HCT116 (cell line): ENCODE measurements at regions not wholly inside any gene's neighbourhood (a gene's known extent, or its start where the extent isn't known, plus 50 kb on each side); places are given as distances from the start of the nearest gene placed in this dataset.
"Not testable (repeated sequence)": the region's sequence is repeated elsewhere in the genome, so short reads cannot be mapped to it uniquely, and the experiment has no call there.

Experiments
- ATAC-seq: fragments of 200-7000 bp; cut with Tn5 transposase; 2 replicates; pipeline ENCODE4 v1.9.1; 2020; ENCODE audit warnings: mild to moderate bottlenecking, moderate library complexity
- BruUV-seq: library from RNA; stranded (reverse); fragments of 400-500 nt; replicated peaks from 2 replicates; lab custom pipeline; 2021; lab: Mats Ljungman, UMichigan
- CTCF ChIA-PET: fragments of 300-600 bp; sonication (Branson Sonifier 250); formaldehyde crosslinking; loops from one replicate; lab custom pipeline; 2021; ENCODE audit warnings: antibody characterized with exemption; lab: Charles Lee
- POLR2A ChIA-PET: fragments of 300-600, 350-600 bp; sonication (Branson Sonifier 250); formaldehyde crosslinking; loops from one replicate; lab custom pipeline; 2021; ENCODE audit warnings: antibody characterized with exemption; lab: Charles Lee
- RAD21 ChIA-PET, 2 experiments: fragments of 300-600 bp; sonication (Branson Sonifier 250); formaldehyde crosslinking; loops; one replicate each; lab custom pipeline; 2023; ENCODE audit warnings: low total read pairs in 2 of 2; ENCODE audit not compliant: uncharacterized antibody in 2 of 2, unreplicated experiment in 2 of 2, low non-redundant PET in 1 of 2; lab: Charles Lee
- DNase-seq: peaks from one replicate; pipeline ENCODE4 v3.0.0-alpha.2; 2010; ENCODE audit warnings: low read depth, low spot score
- H2AFZ ChIP-seq: fragments of 200-600 bp; shearing (Covaris generic), sonication (generic); 2 replicates; pipeline ENCODE4 v1.6.1; 2017; ENCODE audit warnings: low read depth, mixed run types, mixed read lengths, antibody characterized with exemption, low read length; ENCODE audit not compliant: poor library complexity, severe bottlenecking
- H3K27ac ChIP-seq: 2 replicates; pipeline ENCODE4 v1.5.1; 2012; ENCODE audit warnings: low read depth, low read length
- H3K27me3 ChIP-seq: fragments of 200-600 bp; sonication (generic); 2 replicates; pipeline ENCODE4 v1.6.1; 2016; ENCODE audit warnings: mixed run types, low read length, mixed read lengths; ENCODE audit not compliant: insufficient read depth
- H3K36me3 ChIP-seq, 2 experiments: fragments of 200-500 bp in 1 of 2; fragments of 200-600 bp in 1 of 2; sonication (Bioruptor generic) in 1 of 2; sonication (generic) in 1 of 2; 2 replicates each; pipeline versions ENCODE4 v1.5.1 to v1.6.1; 2014 to 2016; ENCODE audit warnings: low read length in 2 of 2, inconsistent platforms in 1 of 2, mixed read lengths in 1 of 2, mixed run types in 1 of 2; ENCODE audit not compliant: insufficient read depth in 2 of 2, control insufficient read depth in 1 of 2
- H3K4me1 ChIP-seq, 2 experiments: fragments of 200-600 bp in 1 of 2; sonication (generic) in 1 of 2; 2 replicates each; pipeline versions ENCODE4 v1.5.1 to v1.6.1; 2012 to 2017; ENCODE audit warnings: low read length in 2 of 2, inconsistent platforms in 1 of 2, mild to moderate bottlenecking in 1 of 2, mixed read lengths in 1 of 2, mixed run types in 1 of 2, moderate library complexity in 1 of 2; ENCODE audit not compliant: insufficient read depth in 2 of 2, control insufficient read depth in 1 of 2
- H3K4me2 ChIP-seq: fragments of 200-600 bp; sonication (generic); 2 replicates; pipeline ENCODE4 v1.6.1; 2017; ENCODE audit warnings: mixed run types, low read length, mixed read lengths
- H3K4me3 ChIP-seq, 2 experiments: fragments of 200-600 bp in 1 of 2; sonication (generic) in 1 of 2; replicated peaks in 1 of 2; 2 replicates each; pipeline ENCODE4 v1.5.1; 2011 to 2016; ENCODE audit warnings: low read length in 2 of 2, control low read depth in 1 of 2, low read depth in 1 of 2, mild to moderate bottlenecking in 1 of 2, mixed read lengths in 1 of 2, mixed run types in 1 of 2
- H3K79me2 ChIP-seq: fragments of 200-600 bp; sonication (generic); 2 replicates; pipeline ENCODE4 v1.6.1; 2017; ENCODE audit warnings: mild to moderate bottlenecking, mixed run types, low read length, moderate library complexity, mixed read lengths; ENCODE audit not compliant: insufficient read depth
- H3K9ac ChIP-seq: fragments of 200-600 bp; sonication (generic); 2 replicates; pipeline ENCODE4 v1.6.1; 2016; ENCODE audit warnings: low read length, mixed read lengths
- H3K9me2 ChIP-seq: fragments of 200-600 bp; sonication (generic), shearing (Covaris generic); 2 replicates; pipeline ENCODE4 v1.6.1; 2017; ENCODE audit warnings: mixed run types, mild to moderate bottlenecking, moderate library complexity; ENCODE audit not compliant: insufficient read depth
- H3K9me3 ChIP-seq, 2 experiments: fragments of 200-500 bp in 1 of 2; fragments of 200-600 bp in 1 of 2; sonication (Bioruptor generic) in 1 of 2; sonication (generic) in 1 of 2; 2 replicates each; pipeline ENCODE4 v1.6.1; 2014 to 2017; ENCODE audit warnings: low read length in 2 of 2, mixed read lengths in 2 of 2, inconsistent platforms in 1 of 2, low read depth in 1 of 2, mild to moderate bottlenecking in 1 of 2, mixed run types in 1 of 2, moderate library complexity in 1 of 2; ENCODE audit not compliant: control insufficient read depth in 1 of 2, insufficient read depth in 1 of 2
- H4K20me1 ChIP-seq: fragments of 200-600 bp; sonication (generic), shearing (Covaris generic); 2 replicates; pipeline ENCODE4 v1.6.1; 2017; ENCODE audit warnings: mixed run types, mild to moderate bottlenecking, moderate library complexity; ENCODE audit not compliant: insufficient read depth
- intact Hi-C: fragments of 100-400 bp; cut with micrococcal nuclease; formaldehyde crosslinking; loops from 2 replicates; pipeline ENCODE4 v1.10.0; 2022

DNA sequence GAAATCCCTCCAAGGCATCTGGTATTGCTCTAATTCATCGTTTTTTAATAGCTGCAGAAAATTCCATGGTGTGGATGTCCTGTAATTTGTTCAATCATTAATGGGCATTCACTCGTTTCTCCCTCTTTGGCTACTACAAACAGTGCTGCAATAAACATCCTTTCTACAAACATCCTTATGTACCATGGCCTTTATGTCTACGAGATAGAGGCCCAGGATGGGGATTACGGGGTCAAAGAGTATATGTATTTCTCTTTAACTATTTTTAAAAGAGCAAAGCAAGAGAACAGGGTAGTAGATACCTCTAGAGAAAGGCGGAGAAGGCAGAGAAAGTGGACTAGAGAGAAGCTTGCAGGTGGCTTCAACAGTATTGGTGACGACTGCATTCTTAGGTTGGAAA lies 94.1 kb downstream of the RPS15A start:
- CTCF ChIA-PET, H3K4me2 ChIP-seq, ATAC-seq, H3K9me2 ChIP-seq, H3K79me2 ChIP-seq, H3K4me1 ChIP-seq, DNase-seq, H3K36me3 ChIP-seq, H4K20me1 ChIP-seq, BruUV-seq, H3K4me3 ChIP-seq, intact Hi-C loops, RAD21 ChIA-PET, H2AFZ ChIP-seq, H3K9ac ChIP-seq, H3K27me3 ChIP-seq, H3K27ac ChIP-seq, POLR2A ChIA-PET, H3K9me3 ChIP-seq: not testable (repeated sequence)

DNA sequence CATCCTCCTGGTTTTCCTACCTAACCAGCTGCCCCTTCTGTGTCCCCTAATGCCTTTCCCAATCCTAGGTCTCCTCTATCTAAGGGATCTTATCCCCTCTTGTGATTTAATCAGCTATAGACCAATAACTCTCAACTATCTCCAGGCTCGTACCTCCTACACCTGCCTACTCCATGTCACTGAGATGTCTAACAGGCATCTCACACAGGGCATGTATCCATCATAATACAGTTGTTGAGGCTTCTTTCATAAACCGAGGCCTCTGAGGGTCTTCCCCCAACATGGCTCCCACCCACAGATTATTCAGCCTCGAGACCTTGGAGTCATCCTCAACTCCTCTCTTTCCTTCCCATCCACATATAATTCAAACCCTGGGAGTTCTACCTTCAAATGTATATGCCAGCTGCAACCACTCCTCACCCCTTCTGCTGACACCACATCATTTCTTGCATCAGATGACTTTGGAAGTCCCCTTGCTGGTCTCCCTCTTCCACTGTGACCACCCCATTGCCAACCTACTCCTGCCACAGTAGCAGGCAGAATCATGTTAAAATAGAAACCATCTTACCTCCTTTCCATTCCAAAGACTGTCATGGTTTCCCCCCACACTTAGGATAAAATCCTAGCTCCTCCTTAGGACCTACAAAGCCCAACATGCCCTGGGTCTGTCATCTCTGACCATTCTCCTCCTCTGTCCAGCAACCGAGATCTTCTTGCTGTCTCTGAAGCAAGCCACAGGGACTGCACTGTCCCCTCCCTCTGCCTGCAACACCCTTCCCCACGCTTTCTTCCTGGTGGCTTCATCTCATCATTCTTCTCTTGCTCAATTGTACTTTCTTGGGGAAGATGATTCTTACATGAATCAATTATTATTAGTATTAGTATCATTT lies 103.8 kb downstream of the RPS15A start:
- H2AFZ ChIP-seq, H3K27me3 ChIP-seq, H3K27ac ChIP-seq, H3K36me3 ChIP-seq, ATAC-seq, H4K20me1 ChIP-seq, intact Hi-C loops, BruUV-seq, H3K9ac ChIP-seq, DNase-seq, CTCF ChIA-PET, H3K79me2 ChIP-seq, RAD21 ChIA-PET, H3K9me2 ChIP-seq, H3K4me3 ChIP-seq, POLR2A ChIA-PET, H3K4me1 ChIP-seq, H3K4me2 ChIP-seq, H3K9me3 ChIP-seq: not testable (repeated sequence)

DNA sequence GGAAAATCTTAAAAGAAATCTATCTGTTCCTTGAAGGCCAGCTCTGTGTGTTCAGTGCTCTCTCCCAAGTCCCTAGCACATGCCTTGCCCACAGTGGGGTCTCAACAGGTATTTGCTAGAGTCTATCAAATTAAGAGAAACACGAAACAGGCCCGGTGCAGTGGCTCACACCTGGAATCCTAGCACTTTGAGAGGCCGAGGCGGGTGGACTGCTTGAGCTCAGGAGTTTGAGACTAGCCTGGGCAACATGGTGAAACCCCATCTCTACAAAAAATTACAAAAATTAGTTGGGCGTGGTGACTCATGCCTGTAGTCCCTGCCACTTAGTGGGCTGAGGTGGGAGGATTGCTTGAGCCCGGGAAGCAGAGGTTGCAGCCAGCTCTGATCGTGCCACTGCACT lies 83.9 kb upstream of the NOMO2 start:
- intact Hi-C loops, CTCF ChIA-PET, POLR2A ChIA-PET: not testable (repeated sequence)

DNA sequence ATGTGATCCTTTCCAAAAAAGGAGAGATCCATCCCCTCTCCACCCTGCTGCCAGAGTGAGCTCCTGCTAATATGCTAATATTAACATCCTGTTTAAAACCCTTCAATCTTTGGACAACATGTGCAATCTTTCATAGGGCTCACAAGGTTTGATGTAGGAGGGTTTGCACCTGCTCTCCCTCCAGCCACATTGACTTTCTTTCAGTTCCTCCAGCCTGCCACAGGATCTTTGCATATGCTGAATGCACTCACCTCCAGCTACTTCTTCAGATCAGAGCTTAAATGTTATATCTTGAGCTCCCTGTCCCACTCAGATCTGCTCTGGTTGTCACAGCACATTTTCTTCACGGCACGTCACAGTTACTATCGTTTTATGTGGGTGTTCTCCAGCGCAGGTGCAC lies 75.0 kb upstream of the NOMO2 start:
- RAD21 ChIA-PET, H3K4me3 ChIP-seq, CTCF ChIA-PET, H3K27me3 ChIP-seq, H3K79me2 ChIP-seq, POLR2A ChIA-PET, BruUV-seq, H3K4me1 ChIP-seq, ATAC-seq, H3K27ac ChIP-seq, H3K36me3 ChIP-seq, H4K20me1 ChIP-seq, H3K4me2 ChIP-seq, H3K9me3 ChIP-seq, H3K9me2 ChIP-seq, H3K9ac ChIP-seq, DNase-seq, H2AFZ ChIP-seq, intact Hi-C loops: not testable (repeated sequence)

More for the DNA sequence above, 83.9 kb upstream of the NOMO2 start:
- DNase-seq, H3K27ac ChIP-seq, H3K9me2 ChIP-seq, H3K9me3 ChIP-seq, RAD21 ChIA-PET, H4K20me1 ChIP-seq, H3K4me2 ChIP-seq, H3K4me1 ChIP-seq, H2AFZ ChIP-seq, H3K36me3 ChIP-seq, H3K27me3 ChIP-seq, H3K9ac ChIP-seq, ATAC-seq, H3K4me3 ChIP-seq, H3K79me2 ChIP-seq, BruUV-seq: not testable (repeated sequence)
